EH (cell line): ENCODE measurements at regions not wholly inside any gene's neighbourhood (a gene's known extent, or its start where the extent isn't known, plus 50 kb on each side); places are given as distances from the start of the nearest gene placed in this dataset.
"Not testable (repeated sequence)": the region's sequence is repeated elsewhere in the genome, so short reads cannot be mapped to it uniquely, and the experiment has no call there.

ENCODE experiments used
- DNase-seq: peaks from one replicate; pipeline ENCODE4 v3.0.0-alpha.2; 2015; ENCODE audit warnings: low read depth

DNA sequence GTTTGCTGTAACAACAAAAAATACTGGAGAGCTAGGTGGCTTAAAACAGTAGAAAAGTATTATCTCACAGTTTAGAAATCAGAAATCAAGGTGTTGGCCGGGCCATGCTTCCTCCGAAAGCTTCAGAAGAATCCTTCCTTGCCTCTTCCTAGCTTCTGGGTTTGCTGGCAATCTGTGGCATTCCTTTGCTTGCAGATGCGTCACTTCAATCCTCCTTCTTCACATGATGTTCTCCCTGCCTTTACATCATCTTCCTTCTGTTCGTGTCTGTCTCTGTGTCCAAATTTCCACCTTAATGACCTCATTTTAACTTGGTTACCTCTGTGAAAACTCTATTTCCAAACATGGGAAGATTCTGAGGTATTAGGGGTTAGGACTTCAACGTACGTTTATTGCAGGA is 90.4 kb upstream of the CHD1 start:
- DNase-seq: peak; percentile 41

- no peak for DNase-seq
These were observed 81.5 kb upstream of the CHD1 start for GRCh38 chr5:99010294-99010693.

- DNase-seq: not testable (repeated sequence)
These were observed 79.2 kb upstream of the CHD1 start for GRCh38 chr5:99008009-99008408.

DNA sequence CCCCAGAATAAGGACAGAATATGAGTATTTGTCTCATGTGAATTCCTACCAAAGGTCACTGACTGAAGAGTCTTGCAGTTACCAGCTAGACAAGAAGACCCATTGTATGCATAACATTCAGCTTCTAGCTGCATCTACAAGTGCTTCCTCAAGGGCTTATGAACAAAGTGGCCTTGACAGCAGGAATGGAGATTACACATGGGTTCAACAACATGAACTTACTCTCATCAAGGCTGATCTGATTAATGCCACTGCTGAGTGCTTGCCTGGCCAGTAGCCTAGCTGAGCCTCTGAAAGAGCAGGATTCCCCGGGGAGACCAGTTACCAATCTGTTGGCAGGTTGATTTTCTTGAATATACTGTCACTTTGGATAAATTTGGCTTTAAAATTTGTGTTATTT is 76.7 kb upstream of the CHD1 start:
- no peak for DNase-seq

- DNase-seq: no peak
These were observed 76.2 kb upstream of the CHD1 start for GRCh38 chr5:99004960-99005359.

- DNase-seq: no peak
These were observed 72.1 kb upstream of the CHD1 start for GRCh38 chr5:99000876-99001275.

- no peak for DNase-seq
These were observed 71.4 kb upstream of the CHD1 start for GRCh38 chr5:99000221-99000620.

- DNase-seq: no peak
These were observed 70.8 kb upstream of the CHD1 start for GRCh38 chr5:98999631-99000030.

- peak; percentile 35 for DNase-seq
These were observed 68.2 kb upstream of the CHD1 start for GRCh38 chr5:98997000-98997399.

GRCh38 chr5:98994611-98995010 is 65.8 kb upstream of the CHD1 start:
- DNase-seq: no peak

DNA sequence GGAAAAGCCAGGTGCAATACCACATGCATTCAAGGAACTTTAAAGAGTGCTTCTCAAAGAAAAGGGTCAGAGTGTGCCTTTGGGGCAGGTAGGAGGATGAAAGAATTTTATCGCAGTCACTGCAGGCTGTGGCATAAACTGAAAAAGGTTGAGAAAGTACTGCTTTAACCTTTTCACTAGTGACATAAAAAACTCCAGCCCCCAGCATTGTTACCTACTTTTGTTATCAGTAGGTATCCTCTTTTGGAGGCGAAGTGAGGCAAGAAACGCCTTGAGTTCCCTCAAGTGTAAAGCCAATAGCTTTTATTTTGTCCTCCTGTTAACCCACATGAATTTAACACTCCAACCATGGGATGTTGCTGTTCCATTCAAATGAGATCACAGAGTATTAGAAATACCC is 64.7 kb upstream of the CHD1 start:
- no peak for DNase-seq

- no peak for DNase-seq
These were observed 63.7 kb upstream of the CHD1 start for GRCh38 chr5:98992552-98992951.

DNA sequence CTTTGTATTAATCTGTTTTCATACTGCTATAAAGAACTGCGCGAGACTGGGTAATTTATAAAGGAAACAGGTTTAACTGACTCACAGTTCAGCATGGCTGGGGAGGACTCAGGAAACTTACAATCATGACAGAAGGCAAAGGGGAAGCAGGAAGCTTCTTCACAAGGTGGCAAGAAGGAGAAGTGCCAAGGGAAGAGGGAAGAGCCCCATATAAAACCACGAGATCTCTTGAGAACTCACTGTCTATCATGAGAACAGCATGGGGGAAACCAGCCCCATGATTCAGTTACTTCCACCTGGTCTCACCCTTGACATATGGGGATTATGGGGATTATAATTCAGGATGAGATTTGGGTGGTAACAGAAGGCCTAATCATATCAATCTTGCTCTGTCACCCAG is 60.9 kb upstream of the CHD1 start:
- DNase-seq: no peak

DNA sequence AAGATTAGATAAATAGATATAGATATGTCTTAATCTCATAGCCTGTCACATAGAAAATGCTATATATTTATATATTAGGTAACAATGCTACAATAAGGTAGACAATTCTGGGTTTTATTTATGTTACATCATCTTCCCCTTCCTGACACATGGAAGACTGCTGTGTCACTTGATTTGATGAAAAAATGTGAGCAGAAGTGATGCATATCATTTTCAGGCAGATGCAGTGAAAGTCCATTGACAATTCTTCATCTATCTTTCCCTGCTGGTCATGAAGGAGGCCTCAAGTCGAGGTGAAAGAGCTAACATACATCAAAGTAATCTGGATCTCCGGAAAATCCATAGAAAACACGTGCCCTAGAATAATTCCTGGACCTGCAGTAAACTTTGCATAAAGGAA is 57.8 kb upstream of the CHD1 start:
- no peak for DNase-seq

- no peak for DNase-seq
These were observed 54.1 kb upstream of the CHD1 start for GRCh38 chr5:98982880-98983279.
